ENCODE measurements at regions not wholly inside any gene's neighbourhood (a gene's known extent, or its start where the extent isn't known, plus 50 kb on each side); places are given as distances from the start of the nearest gene placed in this dataset.

DNA sequence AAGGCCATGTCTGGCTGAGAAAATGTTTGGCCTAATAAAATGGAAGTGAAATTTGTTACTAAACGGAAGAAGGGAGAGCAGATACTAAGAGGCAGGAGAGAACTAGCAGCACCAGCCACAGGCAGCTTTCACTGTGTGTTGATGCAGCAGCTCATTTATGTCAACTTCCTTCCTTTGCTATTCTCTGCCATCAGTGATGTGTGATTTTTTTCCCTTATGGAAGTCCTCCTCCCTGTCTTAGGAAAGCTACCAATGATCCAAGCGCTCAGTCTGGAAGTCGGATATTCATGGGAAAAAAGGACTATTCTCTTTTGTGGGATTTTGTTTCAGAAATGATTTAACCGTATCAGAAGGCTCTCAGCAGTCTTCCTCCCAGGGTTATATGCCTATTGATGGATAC, 1629.2 kb downstream of the CDH8 start:
- no peak for TF ChIP-seq POLR2AphosphoS5 (IDR thresholded peaks at IDR 0.05)
- TF ChIP-seq, protein P1, sequence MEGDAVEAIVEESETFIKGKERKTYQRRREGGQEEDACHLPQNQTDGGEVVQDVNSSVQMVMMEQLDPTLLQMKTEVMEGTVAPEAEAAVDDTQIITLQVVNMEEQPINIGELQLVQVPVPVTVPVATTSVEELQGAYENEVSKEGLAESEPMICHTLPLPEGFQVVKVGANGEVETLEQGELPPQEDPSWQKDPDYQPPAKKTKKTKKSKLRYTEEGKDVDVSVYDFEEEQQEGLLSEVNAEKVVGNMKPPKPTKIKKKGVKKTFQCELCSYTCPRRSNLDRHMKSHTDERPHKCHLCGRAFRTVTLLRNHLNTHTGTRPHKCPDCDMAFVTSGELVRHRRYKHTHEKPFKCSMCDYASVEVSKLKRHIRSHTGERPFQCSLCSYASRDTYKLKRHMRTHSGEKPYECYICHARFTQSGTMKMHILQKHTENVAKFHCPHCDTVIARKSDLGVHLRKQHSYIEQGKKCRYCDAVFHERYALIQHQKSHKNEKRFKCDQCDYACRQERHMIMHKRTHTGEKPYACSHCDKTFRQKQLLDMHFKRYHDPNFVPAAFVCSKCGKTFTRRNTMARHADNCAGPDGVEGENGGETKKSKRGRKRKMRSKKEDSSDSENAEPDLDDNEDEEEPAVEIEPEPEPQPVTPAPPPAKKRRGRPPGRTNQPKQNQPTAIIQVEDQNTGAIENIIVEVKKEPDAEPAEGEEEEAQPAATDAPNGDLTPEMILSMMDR (IDR thresholded peaks at IDR 0.05), result no peak

All from prostate gland (tissue), 2 donors.